UCSD-AML1 (cell line): ENCODE measurements at regions not wholly inside any gene's neighbourhood (a gene's known extent, or its start where the extent isn't known, plus 50 kb on each side); places are given as distances from the start of the nearest gene placed in this dataset.
"Not testable (repeated sequence)": the region's sequence is repeated elsewhere in the genome, so short reads cannot be mapped to it uniquely, and the experiment has no call there.

ENCODE experiments used
- DNase-seq: peaks from one replicate; lab custom pipeline; 2025; ENCODE audit not compliant: unreplicated experiment; lab: John Stamatoyannopoulos, UW

- DNase-seq, result no peak
Measured at GRCh38 chr2:185245806-185246205, 492.8 kb upstream of the FSIP2 start.

GRCh38 chr2:185246717-185247116, 491.9 kb upstream of the FSIP2 start:
- DNase-seq, result no peak

- no peak for DNase-seq
Measured at GRCh38 chr2:185255566-185255965, 483.0 kb upstream of the FSIP2 start.

- DNase-seq, result no peak
Measured at GRCh38 chr2:185265747-185266146, 472.9 kb upstream of the FSIP2 start.

- DNase-seq, result no peak
Measured at GRCh38 chr2:185268651-185269050, 470.0 kb upstream of the FSIP2 start.

- DNase-seq, result no peak
Measured at GRCh38 chr2:185274718-185275484, 463.7 kb upstream of the FSIP2 start.

GRCh38 chr2:185275979-185276378, 462.6 kb upstream of the FSIP2 start:
- not testable (repeated sequence) for DNase-seq

GRCh38 chr2:185278761-185279160, 459.8 kb upstream of the FSIP2 start:
- DNase-seq, result no peak

- DNase-seq, result no peak
Measured at GRCh38 chr2:185279999-185280398, 458.6 kb upstream of the FSIP2 start.

GRCh38 chr2:185284696-185285095, 453.9 kb upstream of the FSIP2 start:
- no peak for DNase-seq

GRCh38 chr2:185290012-185290411, 448.6 kb upstream of the FSIP2 start:
- peak; percentile 8 for DNase-seq

- DNase-seq, result peak; percentile 28
Measured at GRCh38 chr2:185291035-185291647, 447.5 kb upstream of the FSIP2 start.

- no peak for DNase-seq
Measured at GRCh38 chr2:185299867-185300266, 438.7 kb upstream of the FSIP2 start.

- no peak for DNase-seq
Measured at GRCh38 chr2:185306119-185306518, 432.5 kb upstream of the FSIP2 start.

GRCh38 chr2:185316383-185316782, 422.2 kb upstream of the FSIP2 start:
- DNase-seq, result no peak

- DNase-seq, result no peak
Measured at GRCh38 chr2:185318271-185318724, 420.3 kb upstream of the FSIP2 start.

- no peak for DNase-seq
Measured at GRCh38 chr2:185335879-185336278, 402.7 kb upstream of the FSIP2 start.

- no peak for DNase-seq
Measured at GRCh38 chr2:185337033-185337432, 401.6 kb upstream of the FSIP2 start.

- no peak for DNase-seq
Measured at GRCh38 chr2:185338104-185338503, 400.5 kb upstream of the FSIP2 start.

- DNase-seq, result no peak
Measured at GRCh38 chr2:185347445-185347844, 391.2 kb upstream of the FSIP2 start.

- no peak for DNase-seq
Measured at GRCh38 chr2:185360776-185361175, 377.8 kb upstream of the FSIP2 start.

GRCh38 chr2:185372188-185372587, 366.4 kb upstream of the FSIP2 start:
- no peak for DNase-seq

- no peak for DNase-seq
Measured at GRCh38 chr2:185373229-185373628, 365.4 kb upstream of the FSIP2 start.
